ENCODE measurements at regions not wholly inside any gene's neighbourhood (a gene's known extent, or its start where the extent isn't known, plus 50 kb on each side); places are given as distances from the start of the nearest gene placed in this dataset.

- no peaks in the 10 kb centered on the region for H3K4me1 Mint-ChIP-seq (ENCODE audit: low read depth)
- no peaks in the 10 kb centered on the region for H3K36me3 Mint-ChIP-seq (ENCODE audit: low read depth)
- peaks cover 44% of the 10 kb centered on the region for H3K9me3 Mint-ChIP-seq
- no peaks in the 10 kb centered on the region for H3K27me3 Mint-ChIP-seq (ENCODE audit: insufficient read depth)
- TF ChIP-seq CTCF (IDR thresholded peaks at IDR 0.05) = no peak
- H3K4me3 Mint-ChIP-seq = no peak overlapping the region
- no peak overlapping the region for H3K27ac Mint-ChIP-seq
- no peak for DNase-seq
Measured at GRCh38 chr7:25812086-25812850, 339.7 kb upstream of the NFE2L3 start.

- no peak for TF ChIP-seq CTCF (IDR thresholded peaks at IDR 0.05)
- Mint-ChIP-seq H3K27ac (no peak overlapping the region), H3K36me3 (ENCODE audit: low read depth) (no peaks in the 10 kb centered on the region), H3K4me1 (ENCODE audit: low read depth) (no peaks in the 10 kb centered on the region), H3K27me3 (ENCODE audit: insufficient read depth) (no peaks in the 10 kb centered on the region), H3K4me3 (no peak overlapping the region), H3K9me3 (peaks cover 40% of the 10 kb centered on the region)
- DNase-seq = no peak
Measured at GRCh38 chr7:25813381-25813780, 338.6 kb upstream of the NFE2L3 start.

- Mint-ChIP-seq H3K27ac (no peak overlapping the region), H3K4me1 (ENCODE audit: low read depth) (no peaks in the 10 kb centered on the region), H3K36me3 (ENCODE audit: low read depth) (no peaks in the 10 kb centered on the region), H3K4me3 (no peak overlapping the region), H3K27me3 (ENCODE audit: insufficient read depth) (no peaks in the 10 kb centered on the region), H3K9me3 (peaks cover 49% of the 10 kb centered on the region)
- no peak for TF ChIP-seq CTCF (IDR thresholded peaks at IDR 0.05)
- DNase-seq = no peak
Measured at GRCh38 chr7:25815711-25816110, 336.3 kb upstream of the NFE2L3 start.

GRCh38 chr7:25820432-25821040, 331.5 kb upstream of the NFE2L3 start:
- no peak for DNase-seq
- peaks cover 3% of the 10 kb centered on the region; the same call in 1 of the 2 replicates for H3K27me3 Mint-ChIP-seq (ENCODE audit: insufficient read depth)
- H3K9me3 Mint-ChIP-seq = peaks cover 60% of the 10 kb centered on the region
- no peak overlapping the region for H3K4me3 Mint-ChIP-seq
- H3K36me3 Mint-ChIP-seq (ENCODE audit: low read depth) = no peaks in the 10 kb centered on the region
- peak; percentile 67 for TF ChIP-seq CTCF (IDR thresholded peaks at IDR 0.05)
- no peaks in the 10 kb centered on the region for H3K4me1 Mint-ChIP-seq (ENCODE audit: low read depth)
- H3K27ac Mint-ChIP-seq = no peak overlapping the region

- no peak overlapping the region for H3K27ac Mint-ChIP-seq
Measured at GRCh38 chr7:25821225-25821624, 330.8 kb upstream of the NFE2L3 start.

More at GRCh38 chr7:25821225-25821624, 330.8 kb upstream of the NFE2L3 start:
- TF ChIP-seq CTCF (IDR thresholded peaks at IDR 0.05) = no peak
- DNase-seq = no peak
- Mint-ChIP-seq H3K4me3 (no peak overlapping the region), H3K36me3 (ENCODE audit: low read depth) (no peaks in the 10 kb centered on the region), H3K27me3 (ENCODE audit: insufficient read depth) (peaks cover 3% of the 10 kb centered on the region; the same call in 1 of the 2 replicates), H3K9me3 (peaks cover 62% of the 10 kb centered on the region), H3K4me1 (ENCODE audit: low read depth) (no peaks in the 10 kb centered on the region)

Data from HFFc6 (cell line).